Keratinocyte (primary cell): ENCODE measurements at regions not wholly inside any gene's neighbourhood (a gene's known extent, or its start where the extent isn't known, plus 50 kb on each side); places are given as distances from the start of the nearest gene placed in this dataset.

Experiments
- DNase-seq: peaks from one replicate; pipeline ENCODE4 v3.0.0-alpha.2; 2011; ENCODE audit warnings: low read depth, missing footprints, low spot score
- FAIRE-seq: peaks from 2 replicates; lab custom pipeline; 2011; peaks lifted over from hg19 to GRCh38; lab: Jason Lieb, UNC
- H2AFZ ChIP-seq: 2 replicates; pipeline ENCODE4 v1.6.0; 2012; ENCODE audit warnings: low read length, control low read depth, inconsistent platforms; ENCODE audit not compliant: control insufficient read depth
- H3K27ac ChIP-seq: 2 replicates; pipeline ENCODE4 v1.5.1; 2011; ENCODE audit warnings: low read length; ENCODE audit not compliant: control insufficient read depth, insufficient read depth
- H3K27me3 ChIP-seq: 3 replicates; pipeline ENCODE4 v1.6.0; 2011; ENCODE audit warnings: low read length; ENCODE audit not compliant: control insufficient read depth, insufficient read depth; ENCODE audit errors: extremely low read depth
- H3K36me3 ChIP-seq, 2 experiments: 2 replicates in 1 of 2; 3 replicates in 1 of 2; pipeline ENCODE4 v1.5.1; 2011; ENCODE audit warnings: low read length in 2 of 2, mild to moderate bottlenecking in 1 of 2; ENCODE audit not compliant: control insufficient read depth in 2 of 2, insufficient read depth in 2 of 2; ENCODE audit errors: extremely low read depth in 1 of 2
- H3K4me1 ChIP-seq: 3 replicates; pipeline ENCODE4 v1.5.1; 2011; ENCODE audit warnings: low read length; ENCODE audit not compliant: control insufficient read depth, insufficient read depth; ENCODE audit errors: extremely low read depth
- H3K4me2 ChIP-seq: 3 replicates; pipeline ENCODE4 v1.6.0; 2011; ENCODE audit warnings: low read depth, low read length; ENCODE audit not compliant: control insufficient read depth, insufficient read depth; ENCODE audit errors: extremely low read depth
- H3K4me3 ChIP-seq, 3 experiments: fragments of 200-600 bp in 1 of 3; sonication (generic) in 1 of 3; 2 replicates in 2 of 3; 3 replicates in 1 of 3; pipeline ENCODE4 v1.5.1; 2011 to 2016; ENCODE audit warnings: low read length in 3 of 3, mild to moderate bottlenecking in 3 of 3, control low read depth in 2 of 3, inconsistent platforms in 1 of 3, low read depth in 1 of 3, mixed read lengths in 1 of 3, mixed run types in 1 of 3, moderate library complexity in 1 of 3; ENCODE audit not compliant: control insufficient read depth in 2 of 3, insufficient read depth in 2 of 3; ENCODE audit errors: extremely low read depth in 1 of 3
- H3K79me2 ChIP-seq: 2 replicates; pipeline ENCODE4 v1.6.0; 2012; ENCODE audit warnings: low read length; ENCODE audit not compliant: control insufficient read depth, insufficient read depth
- H3K9ac ChIP-seq: 3 replicates; pipeline ENCODE4 v1.6.0; 2011; ENCODE audit warnings: low read length; ENCODE audit not compliant: control insufficient read depth, insufficient read depth; ENCODE audit errors: extremely low read depth
- H3K9me1 ChIP-seq: 3 replicates; pipeline ENCODE4 v1.6.0; 2011; ENCODE audit warnings: low read length; ENCODE audit not compliant: control insufficient read depth, insufficient read depth; ENCODE audit errors: extremely low read depth
- H3K9me3 ChIP-seq: 2 replicates; pipeline ENCODE4 v1.5.1; 2012; ENCODE audit warnings: low read depth, low read length; ENCODE audit not compliant: control insufficient read depth
- H4K20me1 ChIP-seq: 3 replicates; pipeline ENCODE4 v1.6.0; 2011; ENCODE audit warnings: low read length; ENCODE audit not compliant: control insufficient read depth, insufficient read depth; ENCODE audit errors: extremely low read depth
- EZH2 ChIP-seq: IDR thresholded peaks from one replicate; pipeline ENCODE4 v1.6.1; 2012; ENCODE audit warnings: inconsistent platforms, mild to moderate bottlenecking, low read length, moderate library complexity
- dilution Hi-C: fragments of 300-500 bp; cut with MboI; formaldehyde crosslinking; loops from one replicate; pipeline ENCODE4 v1.7.0; 2020; ENCODE audit warnings: low sequenced_read_pairs; ENCODE audit not compliant: extremely low pct_ligation_motif_present
- TF ChIP-seq, protein P1 (sequence below), 3 experiments: IDR thresholded peaks in 1 of 3; conservative IDR thresholded peaks in 1 of 3; optimal IDR thresholded peaks in 1 of 3; 2 replicates in 2 of 3; 3 replicates in 1 of 3; pipeline versions ENCODE3 to v1.5.1; 2011; ENCODE audit warnings: low read length in 3 of 3, mild to moderate bottlenecking in 3 of 3, moderate library complexity in 2 of 3, control low read depth in 1 of 3, inconsistent platforms in 1 of 3; ENCODE audit not compliant: insufficient read depth in 2 of 3; ENCODE audit errors: extremely low read depth in 1 of 3

DNA sequence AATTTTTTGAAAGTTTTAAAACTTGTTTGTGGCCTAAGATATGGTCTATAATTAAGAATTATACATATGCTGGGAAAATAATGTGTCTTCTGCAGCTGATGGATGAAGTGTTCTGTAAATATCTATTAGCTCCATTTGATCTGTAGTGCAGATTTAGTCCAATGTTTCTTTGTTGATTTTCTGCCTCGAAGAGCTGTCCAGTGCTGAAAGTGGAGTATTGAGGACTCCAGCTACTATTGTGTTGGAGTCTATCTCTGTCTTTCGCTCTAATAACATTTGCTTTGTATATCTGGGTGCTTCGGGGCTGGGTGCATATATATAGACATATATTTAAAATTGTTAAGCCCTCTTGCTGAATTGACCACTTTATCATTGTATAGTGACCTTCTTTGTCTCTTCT, 2127.3 kb downstream of the PCDH7 start:
- no peaks in the 10 kb centered on the region for H3K27me3 ChIP-seq
- H3K36me3 ChIP-seq: no peaks in the 10 kb centered on the region
- H3K27ac ChIP-seq: no peak overlapping the region
- H2AFZ ChIP-seq: no peak overlapping the region
- FAIRE-seq (no peak), DNase-seq (no peak)
- H3K9me1 ChIP-seq: no peaks in the 10 kb centered on the region
- H3K4me1 ChIP-seq: no peaks in the 10 kb centered on the region
- no peaks in the 10 kb centered on the region for H3K79me2 ChIP-seq
- no peaks in the 10 kb centered on the region for H3K9me3 ChIP-seq
- no peak overlapping the region for H3K9ac ChIP-seq
- dilution Hi-C loops: no loop called here
- H3K4me3 ChIP-seq: no peak overlapping the region
- H4K20me1 ChIP-seq: no peaks in the 10 kb centered on the region
- TF ChIP-seq EZH2: no peak
- TF ChIP-seq, protein P1, sequence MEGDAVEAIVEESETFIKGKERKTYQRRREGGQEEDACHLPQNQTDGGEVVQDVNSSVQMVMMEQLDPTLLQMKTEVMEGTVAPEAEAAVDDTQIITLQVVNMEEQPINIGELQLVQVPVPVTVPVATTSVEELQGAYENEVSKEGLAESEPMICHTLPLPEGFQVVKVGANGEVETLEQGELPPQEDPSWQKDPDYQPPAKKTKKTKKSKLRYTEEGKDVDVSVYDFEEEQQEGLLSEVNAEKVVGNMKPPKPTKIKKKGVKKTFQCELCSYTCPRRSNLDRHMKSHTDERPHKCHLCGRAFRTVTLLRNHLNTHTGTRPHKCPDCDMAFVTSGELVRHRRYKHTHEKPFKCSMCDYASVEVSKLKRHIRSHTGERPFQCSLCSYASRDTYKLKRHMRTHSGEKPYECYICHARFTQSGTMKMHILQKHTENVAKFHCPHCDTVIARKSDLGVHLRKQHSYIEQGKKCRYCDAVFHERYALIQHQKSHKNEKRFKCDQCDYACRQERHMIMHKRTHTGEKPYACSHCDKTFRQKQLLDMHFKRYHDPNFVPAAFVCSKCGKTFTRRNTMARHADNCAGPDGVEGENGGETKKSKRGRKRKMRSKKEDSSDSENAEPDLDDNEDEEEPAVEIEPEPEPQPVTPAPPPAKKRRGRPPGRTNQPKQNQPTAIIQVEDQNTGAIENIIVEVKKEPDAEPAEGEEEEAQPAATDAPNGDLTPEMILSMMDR (optimal IDR thresholded peaks at IDR 0.05 in 1 of 3, IDR thresholded peaks at IDR 0.05 in 1 of 3, conservative IDR thresholded peaks at IDR 0.05 in 1 of 3; ENCODE audit: extremely low read depth in 1 of 3, insufficient read depth in 2 of 3, low read length in 3 of 3): no peak
- no peak overlapping the region for H3K4me2 ChIP-seq

DNA sequence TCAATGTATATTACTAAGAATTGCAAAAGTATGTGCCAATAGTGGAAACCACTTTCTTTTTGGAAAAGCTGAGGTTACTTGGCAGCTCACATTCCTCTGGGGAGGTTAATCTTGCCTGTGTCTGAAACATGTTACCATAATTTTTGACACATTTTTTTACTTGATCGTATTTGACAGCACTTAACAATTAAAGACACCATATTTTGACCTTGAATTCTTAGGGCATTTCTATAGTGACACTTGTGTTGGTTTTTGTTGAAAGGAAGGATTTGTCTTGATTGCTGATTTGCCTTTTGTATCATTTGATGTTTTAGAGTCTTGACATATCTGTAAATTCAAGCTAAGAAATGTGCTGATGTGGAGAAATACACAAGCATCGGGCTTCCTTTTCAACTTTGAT, 2135.5 kb downstream of the PCDH7 start:
- Histone ChIP-seq H3K27ac (no peak overlapping the region), H4K20me1 (no peaks in the 10 kb centered on the region), H3K4me2 (no peak overlapping the region), H3K36me3 (no peaks in the 10 kb centered on the region), H3K9me3 (no peaks in the 10 kb centered on the region), H3K9ac (no peak overlapping the region), H3K9me1 (no peaks in the 10 kb centered on the region), H3K4me1 (no peaks in the 10 kb centered on the region), H3K27me3 (no peaks in the 10 kb centered on the region), H3K79me2 (no peaks in the 10 kb centered on the region), H3K4me3 (no peak overlapping the region), H2AFZ (no peak overlapping the region)
- TF ChIP-seq, protein P1 (optimal IDR thresholded peaks at IDR 0.05 in 1 of 3, IDR thresholded peaks at IDR 0.05 in 1 of 3, conservative IDR thresholded peaks at IDR 0.05 in 1 of 3; ENCODE audit: extremely low read depth in 1 of 3, insufficient read depth in 2 of 3, low read length in 3 of 3): no peak
- TF ChIP-seq EZH2: no peak
- FAIRE-seq (no peak), DNase-seq (no peak)
- dilution Hi-C loops: no loop called here
